Endothelial cell (in vitro differentiated cells): ENCODE measurements at regions not wholly inside any gene's neighbourhood (a gene's known extent, or its start where the extent isn't known, plus 50 kb on each side); places are given as distances from the start of the nearest gene placed in this dataset.
"Not testable (repeated sequence)": the region's sequence is repeated elsewhere in the genome, so short reads cannot be mapped to it uniquely, and the experiment has no call there.

ENCODE experiments used
- DNase-seq: peaks from one replicate; pipeline ENCODE4 v3.0.0; 2021; ENCODE audit warnings: low spot score
- H3K27ac Mint-ChIP-seq: one replicate; pipeline ENCODE4 v1.8.0; 2021; ENCODE audit warnings: mixed read lengths, inconsistent platforms; ENCODE audit not compliant: unreplicated experiment
- H3K27me3 Mint-ChIP-seq: one replicate; pipeline ENCODE4 v1.8.0; 2021; ENCODE audit warnings: mild to moderate bottlenecking, moderate library complexity, mixed read lengths, inconsistent platforms; ENCODE audit not compliant: unreplicated experiment
- H3K36me3 Mint-ChIP-seq: one replicate; pipeline ENCODE4 v1.8.0; 2021; ENCODE audit warnings: mild to moderate bottlenecking, low read depth, mixed read lengths, inconsistent platforms; ENCODE audit not compliant: unreplicated experiment
- H3K4me1 Mint-ChIP-seq: one replicate; pipeline ENCODE4 v1.8.0; 2021; ENCODE audit warnings: mild to moderate bottlenecking, mixed read lengths, inconsistent platforms; ENCODE audit not compliant: unreplicated experiment
- H3K4me3 Mint-ChIP-seq: one replicate; pipeline ENCODE4 v1.8.0; 2021; ENCODE audit warnings: mild to moderate bottlenecking, mixed read lengths, inconsistent platforms; ENCODE audit not compliant: unreplicated experiment
- H3K9me3 Mint-ChIP-seq: one replicate; pipeline ENCODE4 v1.8.0; 2021; ENCODE audit warnings: mixed read lengths, inconsistent platforms; ENCODE audit not compliant: unreplicated experiment
- TF ChIP-seq, protein P1 (sequence below): fragments of 200-600 bp; sonication (generic); IDR thresholded peaks from one replicate; pipeline ENCODE4 v1.5.0; 2021; ENCODE audit warnings: antibody characterized with exemption; ENCODE audit not compliant: unreplicated experiment

GRCh38 chr3:168933614-168934013, 729.9 kb downstream of the MECOM start:
- H3K27me3 Mint-ChIP-seq: peaks cover 3% of the 10 kb centered on the region
- DNase-seq: no peak
- no peaks in the 10 kb centered on the region for H3K36me3 Mint-ChIP-seq
- no peaks in the 10 kb centered on the region for H3K9me3 Mint-ChIP-seq
- H3K4me1 Mint-ChIP-seq: no peaks in the 10 kb centered on the region
- no peak overlapping the region for H3K4me3 Mint-ChIP-seq
- TF ChIP-seq, protein P1, sequence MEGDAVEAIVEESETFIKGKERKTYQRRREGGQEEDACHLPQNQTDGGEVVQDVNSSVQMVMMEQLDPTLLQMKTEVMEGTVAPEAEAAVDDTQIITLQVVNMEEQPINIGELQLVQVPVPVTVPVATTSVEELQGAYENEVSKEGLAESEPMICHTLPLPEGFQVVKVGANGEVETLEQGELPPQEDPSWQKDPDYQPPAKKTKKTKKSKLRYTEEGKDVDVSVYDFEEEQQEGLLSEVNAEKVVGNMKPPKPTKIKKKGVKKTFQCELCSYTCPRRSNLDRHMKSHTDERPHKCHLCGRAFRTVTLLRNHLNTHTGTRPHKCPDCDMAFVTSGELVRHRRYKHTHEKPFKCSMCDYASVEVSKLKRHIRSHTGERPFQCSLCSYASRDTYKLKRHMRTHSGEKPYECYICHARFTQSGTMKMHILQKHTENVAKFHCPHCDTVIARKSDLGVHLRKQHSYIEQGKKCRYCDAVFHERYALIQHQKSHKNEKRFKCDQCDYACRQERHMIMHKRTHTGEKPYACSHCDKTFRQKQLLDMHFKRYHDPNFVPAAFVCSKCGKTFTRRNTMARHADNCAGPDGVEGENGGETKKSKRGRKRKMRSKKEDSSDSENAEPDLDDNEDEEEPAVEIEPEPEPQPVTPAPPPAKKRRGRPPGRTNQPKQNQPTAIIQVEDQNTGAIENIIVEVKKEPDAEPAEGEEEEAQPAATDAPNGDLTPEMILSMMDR: no peak
- no peak overlapping the region for H3K27ac Mint-ChIP-seq

- H3K36me3 Mint-ChIP-seq: not testable (repeated sequence)
These were observed 733.5 kb downstream of the MECOM start for GRCh38 chr3:168929997-168930396.

GRCh38 chr3:168926426-168926825, 737.1 kb downstream of the MECOM start:
- TF ChIP-seq, protein P1: no peak
- Mint-ChIP-seq H3K27me3 (peaks cover 3% of the 10 kb centered on the region), H3K27ac (no peak overlapping the region), H3K4me3 (no peak overlapping the region), H3K36me3 (no peaks in the 10 kb centered on the region), H3K9me3 (no peaks in the 10 kb centered on the region), H3K4me1 (no peaks in the 10 kb centered on the region)
- no peak for DNase-seq

More at GRCh38 chr3:168929997-168930396, 733.5 kb downstream of the MECOM start:
- H3K9me3 Mint-ChIP-seq, H3K27ac Mint-ChIP-seq, DNase-seq, H3K4me3 Mint-ChIP-seq, H3K4me1 Mint-ChIP-seq, H3K27me3 Mint-ChIP-seq: not testable (repeated sequence)

GRCh38 chr3:168925568-168925967, 737.9 kb downstream of the MECOM start:
- Mint-ChIP-seq H3K9me3 (no peaks in the 10 kb centered on the region), H3K4me3 (no peak overlapping the region), H3K27ac (no peak overlapping the region), H3K27me3 (peaks cover 1% of the 10 kb centered on the region), H3K4me1 (no peaks in the 10 kb centered on the region), H3K36me3 (no peaks in the 10 kb centered on the region)
- TF ChIP-seq, protein P1: no peak
- DNase-seq: no peak

GRCh38 chr3:168914662-168915061, 748.9 kb downstream of the MECOM start:
- H3K27ac Mint-ChIP-seq: no peak overlapping the region
- H3K4me3 Mint-ChIP-seq: no peak overlapping the region
- H3K4me1 Mint-ChIP-seq: no peaks in the 10 kb centered on the region
- H3K36me3 Mint-ChIP-seq: no peaks in the 10 kb centered on the region
- no peaks in the 10 kb centered on the region for H3K9me3 Mint-ChIP-seq
- TF ChIP-seq, protein P1: no peak
- no peak for DNase-seq
- H3K27me3 Mint-ChIP-seq: no peaks in the 10 kb centered on the region

DNA sequence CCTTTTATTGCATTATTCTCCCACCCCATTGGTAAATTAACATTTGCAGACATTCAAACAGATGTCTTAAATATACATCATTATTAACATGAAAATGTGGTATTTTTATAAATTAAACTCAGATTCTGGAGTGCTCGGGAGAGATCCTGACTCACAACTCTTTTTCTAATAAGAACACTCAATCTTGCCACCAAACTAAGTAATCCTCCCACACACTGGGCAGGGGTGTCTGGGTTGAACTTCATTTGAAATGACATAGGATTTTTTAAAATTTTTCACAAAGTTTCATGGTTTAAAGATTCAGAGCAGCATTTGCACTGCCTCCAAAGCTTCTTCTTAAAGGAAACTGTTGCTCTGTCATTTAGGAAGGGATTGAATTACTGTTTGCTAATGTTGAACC, 754.3 kb downstream of the MECOM start:
- Mint-ChIP-seq H3K36me3 (no peaks in the 10 kb centered on the region), H3K27me3 (no peaks in the 10 kb centered on the region), H3K4me3 (no peak overlapping the region), H3K9me3 (no peaks in the 10 kb centered on the region), H3K27ac (no peak overlapping the region), H3K4me1 (no peaks in the 10 kb centered on the region)
- TF ChIP-seq, protein P1: no peak
- DNase-seq: no peak
